Gastroesophageal sphincter (tissue), 3 donors: ENCODE measurements at regions not wholly inside any gene's neighbourhood (a gene's known extent, or its start where the extent isn't known, plus 50 kb on each side); places are given as distances from the start of the nearest gene placed in this dataset.

Source experiments
- POLR2A ChIP-seq, 2 donors: fragments of 450-650 bp; IDR thresholded peaks; one replicate each; pipeline ENCODE4 v1.6.1; 2017; ENCODE audit warnings: antibody characterized with exemption in 2 of 2, mild to moderate bottlenecking in 2 of 2, moderate library complexity in 1 of 2
- TF ChIP-seq, protein P1 (sequence below), 4 experiments: fragments of 200-600 bp in 2 of 4; fragments of 450-650 bp in 2 of 4; sonication (generic) in 1 of 4; IDR thresholded peaks; one replicate each; pipeline ENCODE4 v1.5.1; 2017 to 2019; ENCODE audit warnings: antibody characterized with exemption in 4 of 4, mild to moderate bottlenecking in 2 of 4, moderate library complexity in 2 of 4

DNA sequence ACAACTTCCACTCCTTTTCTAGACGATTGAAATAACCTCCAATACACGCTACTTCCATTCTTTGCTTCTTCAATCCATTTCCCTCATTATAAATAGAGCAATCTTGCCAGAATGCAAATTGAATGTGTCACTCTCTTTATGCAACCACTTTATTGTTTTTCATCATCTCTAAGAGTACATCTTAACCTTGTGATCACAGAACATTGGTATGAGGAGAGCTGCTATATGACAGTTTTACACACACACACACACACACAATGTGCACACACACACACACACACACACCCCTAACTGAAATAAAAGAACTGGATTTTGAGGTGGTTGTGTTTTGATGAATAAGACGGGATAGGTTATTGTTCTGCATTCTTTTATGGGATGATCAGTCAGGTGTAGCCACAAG is 187.0 kb downstream of the HDGFL1 start:
- TF ChIP-seq, protein P1, sequence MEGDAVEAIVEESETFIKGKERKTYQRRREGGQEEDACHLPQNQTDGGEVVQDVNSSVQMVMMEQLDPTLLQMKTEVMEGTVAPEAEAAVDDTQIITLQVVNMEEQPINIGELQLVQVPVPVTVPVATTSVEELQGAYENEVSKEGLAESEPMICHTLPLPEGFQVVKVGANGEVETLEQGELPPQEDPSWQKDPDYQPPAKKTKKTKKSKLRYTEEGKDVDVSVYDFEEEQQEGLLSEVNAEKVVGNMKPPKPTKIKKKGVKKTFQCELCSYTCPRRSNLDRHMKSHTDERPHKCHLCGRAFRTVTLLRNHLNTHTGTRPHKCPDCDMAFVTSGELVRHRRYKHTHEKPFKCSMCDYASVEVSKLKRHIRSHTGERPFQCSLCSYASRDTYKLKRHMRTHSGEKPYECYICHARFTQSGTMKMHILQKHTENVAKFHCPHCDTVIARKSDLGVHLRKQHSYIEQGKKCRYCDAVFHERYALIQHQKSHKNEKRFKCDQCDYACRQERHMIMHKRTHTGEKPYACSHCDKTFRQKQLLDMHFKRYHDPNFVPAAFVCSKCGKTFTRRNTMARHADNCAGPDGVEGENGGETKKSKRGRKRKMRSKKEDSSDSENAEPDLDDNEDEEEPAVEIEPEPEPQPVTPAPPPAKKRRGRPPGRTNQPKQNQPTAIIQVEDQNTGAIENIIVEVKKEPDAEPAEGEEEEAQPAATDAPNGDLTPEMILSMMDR (IDR thresholded peaks at IDR 0.05), result no peak
- no peak for TF ChIP-seq POLR2A (IDR thresholded peaks at IDR 0.05)
